ENCODE measurements at regions not wholly inside any gene's neighbourhood (a gene's known extent, or its start where the extent isn't known, plus 50 kb on each side); places are given as distances from the start of the nearest gene placed in this dataset.
"Not testable (repeated sequence)": the region's sequence is repeated elsewhere in the genome, so short reads cannot be mapped to it uniquely, and the experiment has no call there.

- no peak for DNase-seq (ENCODE audit: low read depth in 2 of 2)
Measured at GRCh38 chr1:165147799-165148198, 208.7 kb downstream of the LMX1A start.

- peak; percentile 16 to 29 for DNase-seq (ENCODE audit: low read depth in 2 of 2)
Measured at GRCh38 chr1:165144757-165145397, 211.6 kb downstream of the LMX1A start.

DNA sequence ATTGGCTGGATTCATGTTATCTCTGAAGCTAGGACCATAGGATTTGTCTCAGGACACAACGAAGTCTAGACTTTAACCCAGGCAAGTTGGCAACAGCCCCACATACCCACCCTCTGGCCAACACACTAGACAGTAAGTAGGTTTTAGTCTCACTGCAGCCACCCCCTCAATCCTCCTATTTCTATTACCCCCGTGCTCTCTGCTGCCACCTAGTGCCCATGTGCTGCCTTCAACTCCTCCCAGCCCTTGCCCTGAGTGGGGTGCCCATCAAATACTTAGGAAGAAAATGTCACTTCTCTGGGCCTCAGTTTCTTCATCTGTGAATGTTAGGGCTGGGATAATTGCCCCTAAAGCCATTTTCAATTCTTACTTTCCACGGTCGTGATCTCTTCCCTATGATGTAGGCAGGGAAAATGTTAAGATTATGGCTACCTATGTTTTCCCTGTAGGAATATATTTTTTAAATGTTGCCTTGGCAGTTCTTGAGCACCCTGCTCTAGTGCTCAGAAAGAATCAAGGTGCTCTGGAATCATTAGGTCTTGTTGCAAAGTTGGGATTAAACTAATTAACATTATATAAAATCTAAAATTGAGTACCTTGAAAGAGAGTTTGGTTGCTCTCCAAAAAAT is 213.0 kb downstream of the LMX1A start:
- no peak for DNase-seq (ENCODE audit: low read depth in 2 of 2)

- no peak for DNase-seq (ENCODE audit: low read depth in 2 of 2)
Measured at GRCh38 chr1:165138960-165139359, 217.6 kb downstream of the LMX1A start.

GRCh38 chr1:165137551-165138316 is 218.8 kb downstream of the LMX1A start:
- DNase-seq (ENCODE audit: low read depth in 2 of 2) = no peak

GRCh38 chr1:165134431-165134830 is 222.1 kb downstream of the LMX1A start:
- DNase-seq (ENCODE audit: low read depth in 2 of 2) = no peak

- DNase-seq (ENCODE audit: low read depth in 2 of 2) = peak in 1 of 2 experiments; percentile 10
Measured at GRCh38 chr1:165129568-165130164, 226.8 kb downstream of the LMX1A start.

DNA sequence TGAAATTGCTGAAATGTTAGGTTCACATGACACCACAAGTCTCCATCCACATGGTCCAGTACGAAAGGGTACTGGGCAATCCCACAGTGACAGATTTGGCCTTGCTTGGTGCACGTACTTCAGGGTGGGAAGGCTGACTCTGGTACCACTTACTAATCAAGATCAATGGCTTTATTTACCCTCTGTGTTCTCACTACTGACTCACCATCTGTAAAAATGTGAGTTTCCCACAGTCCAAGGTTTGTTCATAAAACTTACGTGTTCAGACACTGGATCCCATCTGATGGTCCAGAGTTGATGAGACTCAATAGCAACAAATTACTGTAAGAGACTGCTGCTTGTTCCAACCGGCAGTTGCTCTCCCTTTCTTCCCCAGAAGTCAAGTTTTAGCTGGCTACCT is 231.7 kb downstream of the LMX1A start:
- no peak for DNase-seq (ENCODE audit: low read depth in 2 of 2)

- no peak for DNase-seq (ENCODE audit: low read depth in 2 of 2)
Measured at GRCh38 chr1:165119086-165119485, 237.4 kb downstream of the LMX1A start.

DNA sequence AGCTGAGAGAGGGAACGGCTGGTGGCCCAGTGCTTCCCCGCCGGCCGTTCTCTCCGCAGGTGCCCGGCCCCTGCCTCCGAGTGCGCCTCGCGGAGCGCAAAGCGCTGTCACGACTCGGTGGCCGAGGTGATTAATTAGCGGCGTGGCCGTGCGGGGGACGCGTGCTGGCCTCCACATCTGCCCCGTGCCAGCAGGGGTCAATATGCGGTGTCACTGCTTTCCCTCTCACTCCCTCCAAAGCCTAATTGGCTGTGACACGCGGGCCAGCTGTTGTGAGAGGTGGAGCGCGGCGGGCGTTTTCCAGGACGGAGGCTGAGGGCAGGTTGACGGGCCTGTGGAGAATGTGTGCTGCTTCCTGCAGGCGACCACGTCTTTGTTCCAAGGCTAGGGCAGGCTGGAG is 239.0 kb downstream of the LMX1A start:
- DNase-seq (ENCODE audit: low read depth in 2 of 2) = no peak

- peak; percentile 57 to 59 for DNase-seq (ENCODE audit: low read depth in 2 of 2)
Measured at GRCh38 chr1:165116732-165117131, 239.8 kb downstream of the LMX1A start.

DNA sequence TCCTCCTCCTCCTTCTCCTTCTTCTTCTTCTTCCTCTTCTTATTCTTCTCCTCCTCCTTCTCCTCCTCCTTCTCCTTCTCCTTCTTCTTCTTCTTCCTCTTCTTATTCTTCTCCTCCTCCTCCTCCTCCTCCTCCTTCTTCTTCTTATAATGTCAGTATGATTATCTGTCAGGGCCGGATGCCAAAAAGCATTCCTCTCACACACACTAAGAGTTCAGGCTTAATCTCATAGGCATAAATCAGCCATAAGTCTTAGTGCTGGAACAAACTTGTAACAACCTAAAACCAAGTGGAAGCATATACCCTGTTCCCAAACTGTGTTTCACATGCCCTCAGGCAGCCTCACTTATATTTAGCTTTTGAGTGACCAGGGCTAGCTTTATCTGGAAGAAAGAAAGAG is 240.3 kb downstream of the LMX1A start:
- DNase-seq (ENCODE audit: low read depth in 2 of 2) = peak; percentile 5 to 15

DNA sequence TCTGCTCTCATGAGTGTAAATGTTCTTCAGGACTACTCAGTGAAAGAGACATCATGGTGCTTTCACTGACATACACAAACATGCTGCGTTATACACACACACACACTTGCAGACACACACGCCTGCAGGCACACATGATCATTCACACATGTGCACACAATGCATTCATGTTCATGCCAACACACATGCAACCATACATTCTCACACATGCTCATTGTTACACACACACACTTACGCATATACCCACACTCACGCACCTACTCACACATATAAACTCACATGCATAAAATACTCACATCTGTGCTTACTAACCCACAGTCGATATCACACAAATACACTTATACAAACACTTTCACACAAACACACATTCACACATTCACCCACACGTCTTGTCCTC is 241.6 kb downstream of the LMX1A start:
- DNase-seq (ENCODE audit: low read depth in 2 of 2) = no peak

- peak; percentile 11 to 26 for DNase-seq (ENCODE audit: low read depth in 2 of 2)
Measured at GRCh38 chr1:165114022-165114888, 242.3 kb downstream of the LMX1A start.

GRCh38 chr1:165112260-165112659 is 244.3 kb downstream of the LMX1A start:
- DNase-seq (ENCODE audit: low read depth in 2 of 2) = no peak

DNA sequence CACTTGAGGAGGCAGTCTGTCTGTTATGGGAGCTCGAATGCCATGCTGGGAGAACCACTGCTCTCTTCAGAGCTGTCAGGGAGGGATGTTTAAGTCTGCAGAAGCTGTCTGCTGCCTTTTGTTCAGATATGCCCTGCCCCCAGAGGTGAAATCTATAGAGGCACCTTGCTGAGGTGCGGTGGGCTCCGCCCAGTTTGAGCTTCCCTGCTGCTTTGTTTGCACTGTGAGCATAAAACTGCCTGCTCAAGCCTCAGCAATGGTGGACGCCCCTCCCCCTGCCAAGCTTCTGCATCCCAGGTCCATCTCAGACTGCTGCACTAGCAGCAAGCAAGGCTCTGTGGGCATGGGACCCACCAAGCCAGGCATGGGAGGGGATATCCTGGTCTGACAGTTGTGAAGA is 247.5 kb downstream of the LMX1A start:
- DNase-seq (ENCODE audit: low read depth in 2 of 2) = no peak

- not testable (repeated sequence) for DNase-seq (ENCODE audit: low read depth in 2 of 2)
Measured at GRCh38 chr1:165092542-165093162, 263.9 kb downstream of the LMX1A start.

- no peak for DNase-seq (ENCODE audit: low read depth in 2 of 2)
Measured at GRCh38 chr1:165080253-165080896, 276.1 kb downstream of the LMX1A start.

GRCh38 chr1:165078391-165078790 is 278.1 kb downstream of the LMX1A start:
- no peak for DNase-seq (ENCODE audit: low read depth in 2 of 2)

GRCh38 chr1:165075725-165076370 is 280.7 kb downstream of the LMX1A start:
- DNase-seq (ENCODE audit: low read depth in 2 of 2) = no peak
